ENCODE measurements at regions not wholly inside any gene's neighbourhood (a gene's known extent, or its start where the extent isn't known, plus 50 kb on each side); places are given as distances from the start of the nearest gene placed in this dataset.

- H3K27me3 ChIP-seq: no peaks in the 10 kb centered on the region
- no peak overlapping the region for H2AFZ ChIP-seq (replicated peaks)
- no peaks in the 10 kb centered on the region for H3K4me1 ChIP-seq
- no peak overlapping the region for H3K4me2 ChIP-seq
- peaks cover 72% of the 10 kb centered on the region for H3K9me3 Mint-ChIP-seq
- no peak for TF ChIP-seq EZH2 (IDR thresholded peaks at IDR 0.05)
- H3K27ac Mint-ChIP-seq: no peak overlapping the region
- no peak overlapping the region for H3K9ac ChIP-seq
- no peaks in the 10 kb centered on the region for H4K20me1 ChIP-seq (ENCODE audit: low read depth)
- H3K79me2 ChIP-seq (ENCODE audit: low read depth): no peaks in the 10 kb centered on the region
- H3K36me3 ChIP-seq: no peaks in the 10 kb centered on the region
- no peaks in the 10 kb centered on the region for H3K36me3 Mint-ChIP-seq
- no peak for DNase-seq (ENCODE audit: low spot score)
- no peak overlapping the region for H3K4me3 Mint-ChIP-seq
- H3F3A ChIP-seq (ENCODE audit: low read depth): no peaks in the 10 kb centered on the region
- H3K27ac ChIP-seq: no peak overlapping the region
- no peaks in the 10 kb centered on the region for H3K4me1 Mint-ChIP-seq
- peaks cover 13% of the 10 kb centered on the region for H3K9me3 ChIP-seq (ENCODE audit: low read depth)
- no peaks in the 10 kb centered on the region for H3K27me3 Mint-ChIP-seq (ENCODE audit: insufficient read depth, low read depth)
- H3K4me3 ChIP-seq: no peak overlapping the region
These were observed 82.2 kb upstream of the USP29 start for GRCh38 chr19:57037556-57037955.

DNA sequence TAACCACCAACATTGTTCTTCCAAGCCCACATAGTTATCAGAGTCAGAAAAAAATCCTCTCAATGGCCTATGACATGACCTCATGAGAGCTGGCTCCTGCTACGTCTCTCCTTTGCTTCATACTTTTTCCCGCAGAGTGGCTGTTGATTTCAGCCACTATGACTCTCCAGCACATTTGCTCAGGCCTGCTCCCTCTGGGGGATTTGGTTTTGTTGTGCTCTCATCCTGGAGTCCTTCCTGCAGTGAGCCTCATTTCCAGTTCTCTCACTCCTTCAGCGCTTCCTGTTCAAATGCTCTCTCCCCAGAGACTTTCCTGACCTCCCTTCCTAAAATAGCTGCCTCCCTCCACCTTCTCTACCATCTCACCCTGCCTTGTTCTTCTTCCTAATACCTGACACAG is 72.0 kb upstream of the USP29 start:
- peaks cover 51% of the 10 kb centered on the region for H3K9me3 Mint-ChIP-seq
- no peaks in the 10 kb centered on the region for H3K36me3 Mint-ChIP-seq
- H3K9ac ChIP-seq: no peak overlapping the region
- peaks cover 6% of the 10 kb centered on the region for H3K27me3 Mint-ChIP-seq (ENCODE audit: insufficient read depth, low read depth)
- H4K20me1 ChIP-seq (ENCODE audit: low read depth): no peaks in the 10 kb centered on the region
- TF ChIP-seq EZH2 (IDR thresholded peaks at IDR 0.05) (no peak), EZH2phosphoT487 (IDR thresholded peaks at IDR 0.05) (no peak), CTCF (IDR thresholded peaks at IDR 0.05) (no peak)
- H3K27ac ChIP-seq: no peak overlapping the region
- no peaks in the 10 kb centered on the region for H3K27me3 ChIP-seq
- no peak overlapping the region for H2AFZ ChIP-seq (replicated peaks)
- DNase-seq (ENCODE audit: low spot score): no peak
- no peaks in the 10 kb centered on the region for H3K4me1 ChIP-seq
- H3K4me1 Mint-ChIP-seq: no peaks in the 10 kb centered on the region
- H3K9me3 ChIP-seq (ENCODE audit: low read depth): peaks cover 8% of the 10 kb centered on the region
- H3F3A ChIP-seq (ENCODE audit: low read depth): no peaks in the 10 kb centered on the region
- no peak overlapping the region for H3K4me2 ChIP-seq
- no peak overlapping the region for H3K4me3 Mint-ChIP-seq
- no peaks in the 10 kb centered on the region for H3K36me3 ChIP-seq
- no peaks in the 10 kb centered on the region for H3K79me2 ChIP-seq (ENCODE audit: low read depth)
- no peak overlapping the region for H3K4me3 ChIP-seq
- H3K27ac Mint-ChIP-seq: no peak overlapping the region

DNA sequence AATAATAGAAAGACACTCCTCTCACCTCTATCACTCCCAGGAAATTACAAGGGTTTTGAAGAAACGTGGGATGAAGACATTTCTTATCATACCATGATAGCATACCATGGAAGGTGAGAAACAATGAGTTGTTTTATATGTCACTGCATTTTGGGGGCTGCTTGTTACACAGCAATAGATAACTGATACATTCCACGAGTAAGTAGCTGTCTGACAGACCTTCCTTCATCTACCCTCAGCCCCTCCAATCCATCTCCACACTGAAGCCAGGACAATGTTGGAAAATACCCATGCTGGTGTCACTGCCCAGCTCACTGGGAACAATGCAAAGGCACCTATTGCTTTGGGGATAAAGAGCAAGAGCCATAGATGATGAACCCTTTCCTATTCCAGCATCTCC is 68.9 kb upstream of the USP29 start:
- Histone ChIP-seq H3K4me3 (no peak overlapping the region), H3K27ac (no peak overlapping the region), H3K4me1 (no peaks in the 10 kb centered on the region), H3K9me3 (ENCODE audit: low read depth) (peaks cover under 1% of the 10 kb centered on the region), H3K36me3 (no peaks in the 10 kb centered on the region), H4K20me1 (ENCODE audit: low read depth) (no peaks in the 10 kb centered on the region), H3F3A (ENCODE audit: low read depth) (no peaks in the 10 kb centered on the region), H3K79me2 (ENCODE audit: low read depth) (no peaks in the 10 kb centered on the region), H3K4me2 (no peak overlapping the region), H3K27me3 (no peaks in the 10 kb centered on the region), H3K9ac (no peak overlapping the region), H2AFZ (replicated peaks) (no peak overlapping the region)
- no peaks in the 10 kb centered on the region for H3K36me3 Mint-ChIP-seq
- DNase-seq (ENCODE audit: low spot score): no peak
- H3K27me3 Mint-ChIP-seq (ENCODE audit: insufficient read depth, low read depth): peaks cover 11% of the 10 kb centered on the region
- H3K9me3 Mint-ChIP-seq: peaks cover 70% of the 10 kb centered on the region
- no peak for TF ChIP-seq CTCF (IDR thresholded peaks at IDR 0.05)
- TF ChIP-seq EZH2phosphoT487 (IDR thresholded peaks at IDR 0.05): no peak
- TF ChIP-seq EZH2 (IDR thresholded peaks at IDR 0.05): no peak
- no peaks in the 10 kb centered on the region for H3K4me1 Mint-ChIP-seq
- no peak overlapping the region for H3K27ac Mint-ChIP-seq
- no peak overlapping the region for H3K4me3 Mint-ChIP-seq

DNA sequence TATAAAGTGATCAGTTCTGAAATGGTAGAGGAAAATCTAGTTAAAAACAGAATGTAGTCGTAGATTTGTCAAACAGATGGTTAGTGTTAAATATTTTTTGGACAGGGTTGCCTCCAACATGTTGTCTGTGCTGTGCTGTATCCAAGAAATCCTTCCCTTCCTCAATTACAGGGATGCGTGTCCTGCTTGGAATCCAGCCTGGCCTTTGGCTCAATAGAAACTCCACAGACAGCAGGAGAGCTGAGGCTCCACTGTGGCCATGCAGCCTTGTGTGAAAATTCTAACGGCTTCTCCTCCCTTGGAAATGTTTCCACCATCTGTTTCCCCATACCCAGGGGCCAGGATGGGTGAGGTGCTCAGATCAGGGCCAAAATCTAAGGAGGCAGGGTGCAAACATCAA is 67.7 kb upstream of the USP29 start:
- H3K9me3 ChIP-seq (ENCODE audit: low read depth): no peaks in the 10 kb centered on the region
- no peak for TF ChIP-seq EZH2phosphoT487 (IDR thresholded peaks at IDR 0.05)
- no peak for TF ChIP-seq CTCF (IDR thresholded peaks at IDR 0.05)
- no peak for TF ChIP-seq EZH2 (IDR thresholded peaks at IDR 0.05)
- H3K27ac Mint-ChIP-seq: no peak overlapping the region

More for the DNA sequence above, 67.7 kb upstream of the USP29 start:
- no peaks in the 10 kb centered on the region for H3K36me3 Mint-ChIP-seq
- no peaks in the 10 kb centered on the region for H3K36me3 ChIP-seq
- no peak overlapping the region for H3K27ac ChIP-seq
- no peak overlapping the region for H3K4me3 ChIP-seq
- H3K27me3 Mint-ChIP-seq (ENCODE audit: insufficient read depth, low read depth): peaks cover 11% of the 10 kb centered on the region
- no peaks in the 10 kb centered on the region for H3K4me1 ChIP-seq
- no peak for DNase-seq (ENCODE audit: low spot score)
- H3F3A ChIP-seq (ENCODE audit: low read depth): no peaks in the 10 kb centered on the region
- no peaks in the 10 kb centered on the region for H3K79me2 ChIP-seq (ENCODE audit: low read depth)
- H3K27me3 ChIP-seq: no peaks in the 10 kb centered on the region
- H3K4me1 Mint-ChIP-seq: no peaks in the 10 kb centered on the region
- H3K9ac ChIP-seq: no peak overlapping the region
- no peak overlapping the region for H3K4me3 Mint-ChIP-seq
- no peaks in the 10 kb centered on the region for H4K20me1 ChIP-seq (ENCODE audit: low read depth)
- H2AFZ ChIP-seq (replicated peaks): no peak overlapping the region
- peaks cover 68% of the 10 kb centered on the region for H3K9me3 Mint-ChIP-seq
- H3K4me2 ChIP-seq: no peak overlapping the region
